Activated T-helper 9 cell treated with anti-CD3 and anti-CD28 coated beads, Interleukin-2, amount 50 U/mL, for 16 hours (primary cell): ENCODE measurements at regions not wholly inside any gene's neighbourhood (a gene's known extent, or its start where the extent isn't known, plus 50 kb on each side); places are given as distances from the start of the nearest gene placed in this dataset.
"Not testable (repeated sequence)": the region's sequence is repeated elsewhere in the genome, so short reads cannot be mapped to it uniquely, and the experiment has no call there.

ENCODE experiments used
- DNase-seq: peaks from one replicate; pipeline ENCODE4 v3.0.0-alpha.2; 2020; ENCODE audit warnings: low read depth

DNA sequence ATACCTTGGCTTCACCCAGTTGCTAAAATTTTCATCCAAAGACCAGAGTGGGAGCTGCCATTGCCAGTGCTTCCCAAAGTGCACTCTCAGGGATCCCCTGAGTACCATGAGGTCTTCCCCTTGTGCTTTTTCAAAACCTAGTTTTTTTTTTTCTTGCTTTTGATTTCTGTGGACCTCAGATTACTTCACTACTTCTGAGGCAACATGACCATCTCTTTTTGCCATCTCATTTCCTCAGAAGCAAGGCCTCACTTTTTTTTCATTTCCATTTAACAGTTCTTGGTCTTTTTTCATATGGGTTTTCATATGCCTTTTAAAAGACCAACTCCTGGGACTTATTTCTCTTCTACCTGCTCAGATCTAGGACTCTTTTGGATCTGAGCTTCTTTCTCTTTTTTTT, 64.1 kb upstream of the MMS22L start:
- DNase-seq = no peak

DNA sequence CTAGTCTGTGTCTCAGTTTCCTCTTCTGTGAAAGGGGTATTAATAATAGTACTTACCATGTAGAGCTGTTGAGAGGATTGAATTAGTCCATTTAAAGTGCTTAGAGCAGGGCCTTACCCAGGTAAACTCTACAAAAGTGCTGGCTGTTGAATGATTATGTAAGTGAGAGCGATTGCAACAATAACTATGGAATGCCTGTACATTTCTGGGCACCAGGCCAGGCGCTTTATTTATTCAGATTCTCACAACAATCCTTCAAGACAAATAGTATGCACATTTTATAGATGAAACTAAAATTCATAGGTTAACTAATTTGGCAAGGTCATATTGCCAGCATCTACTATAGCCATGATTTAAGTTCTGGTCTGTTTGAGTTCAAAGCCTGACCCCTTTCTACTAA, 78.3 kb upstream of the MMS22L start:
- DNase-seq = no peak

DNA sequence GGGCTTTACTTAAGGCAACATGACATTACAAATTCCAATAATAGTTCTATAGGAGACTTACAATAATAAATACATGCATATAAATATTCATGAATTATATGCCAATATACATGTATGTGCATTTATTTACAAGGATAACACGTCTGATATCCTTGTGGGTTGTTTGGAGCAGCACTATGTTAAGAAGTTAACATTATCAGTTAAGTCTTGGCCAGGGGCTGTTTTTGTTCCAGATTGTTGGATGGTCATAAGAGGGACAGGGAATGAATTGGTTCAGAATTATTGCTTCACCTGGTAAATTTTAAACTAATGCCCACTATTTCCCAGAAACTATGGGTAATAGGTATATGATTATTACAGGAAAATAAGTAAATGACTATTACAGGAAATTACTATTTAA, 81.3 kb upstream of the MMS22L start:
- no peak for DNase-seq

DNA sequence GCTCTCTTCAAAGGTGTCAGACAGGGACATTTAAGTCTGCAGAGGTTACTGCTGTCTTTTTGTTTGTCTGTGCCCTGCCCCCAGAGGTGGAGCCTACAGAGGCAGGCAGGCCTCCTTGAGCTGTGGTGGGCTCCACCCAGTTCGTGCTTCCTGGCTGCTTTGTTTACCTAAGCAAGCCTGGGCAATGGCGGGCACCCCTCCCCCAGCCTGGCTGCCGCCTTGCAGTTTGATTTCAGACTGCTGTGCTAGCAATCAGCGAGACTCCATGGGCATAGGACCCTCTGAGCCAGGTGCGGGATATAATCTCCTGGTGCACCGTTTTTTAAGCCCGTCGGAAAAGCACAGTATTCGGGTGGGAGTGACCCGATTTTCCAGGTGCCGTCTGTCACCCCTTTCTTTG, 99.1 kb upstream of the MMS22L start:
- not testable (repeated sequence) for DNase-seq

DNA sequence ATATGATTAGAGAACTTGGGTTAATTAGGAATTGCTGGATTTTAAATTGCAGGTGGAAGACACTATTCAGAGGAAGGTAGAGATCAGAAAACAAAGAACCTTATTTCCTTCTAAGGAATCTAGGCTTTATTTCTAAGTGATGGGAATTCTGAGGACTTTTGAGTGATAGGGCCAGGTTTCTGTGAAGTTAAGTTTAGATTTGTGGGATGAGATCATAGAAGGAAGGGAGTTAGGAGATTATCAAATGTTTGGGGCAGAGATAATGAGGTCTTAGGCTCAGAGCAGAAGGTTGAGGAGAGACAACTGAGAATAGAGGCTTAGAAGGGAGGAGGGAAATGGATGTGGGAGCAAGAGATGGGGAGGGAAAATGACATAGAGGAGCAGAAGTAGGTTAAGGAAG, 109.7 kb upstream of the MMS22L start:
- no peak for DNase-seq

DNA sequence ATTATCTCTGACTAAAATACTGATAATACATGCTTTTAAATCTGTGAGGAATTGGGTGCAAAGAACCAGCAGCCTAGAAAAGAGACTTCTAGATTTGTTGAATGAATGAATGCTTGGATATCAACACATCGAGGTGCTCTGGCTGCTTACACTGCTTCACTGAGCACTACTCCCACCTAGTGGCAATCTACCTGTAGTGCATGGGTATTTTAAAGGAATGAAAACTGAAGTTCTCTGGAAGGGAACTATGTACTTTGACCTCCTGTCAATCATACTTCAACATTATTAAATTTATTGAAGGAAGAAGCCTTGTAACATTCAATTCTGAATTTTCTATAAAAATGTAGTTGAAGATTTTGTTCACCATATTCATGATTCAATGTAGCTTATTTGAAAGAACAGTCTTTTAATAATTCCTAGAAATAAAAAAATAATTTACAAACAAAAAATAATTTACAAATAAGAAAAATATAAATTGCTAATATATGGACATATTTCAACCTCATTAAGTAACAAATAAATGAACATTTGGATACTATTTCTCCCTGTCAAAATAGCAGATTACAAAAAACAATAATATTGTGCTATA, 111.2 kb upstream of the MMS22L start:
- DNase-seq = peak; percentile 1

DNA sequence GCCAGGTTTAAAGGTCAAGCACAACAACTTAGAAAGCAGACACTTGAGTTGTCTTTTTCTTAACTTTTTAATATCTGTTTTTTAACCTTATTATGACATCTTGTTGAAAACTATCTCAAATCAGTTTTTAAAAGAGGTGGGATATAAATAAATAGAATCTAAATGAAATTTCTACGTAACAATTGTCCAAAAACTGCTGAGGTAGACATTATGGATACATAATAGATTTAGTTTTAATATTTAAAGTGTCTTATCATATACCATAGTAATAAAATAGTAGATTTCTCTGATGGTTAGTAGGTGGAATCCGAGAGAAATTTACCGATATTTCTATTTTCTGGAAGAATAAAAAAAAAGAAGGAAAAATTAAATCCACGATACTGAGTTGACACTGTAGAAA, 113.9 kb upstream of the MMS22L start:
- no peak for DNase-seq

DNA sequence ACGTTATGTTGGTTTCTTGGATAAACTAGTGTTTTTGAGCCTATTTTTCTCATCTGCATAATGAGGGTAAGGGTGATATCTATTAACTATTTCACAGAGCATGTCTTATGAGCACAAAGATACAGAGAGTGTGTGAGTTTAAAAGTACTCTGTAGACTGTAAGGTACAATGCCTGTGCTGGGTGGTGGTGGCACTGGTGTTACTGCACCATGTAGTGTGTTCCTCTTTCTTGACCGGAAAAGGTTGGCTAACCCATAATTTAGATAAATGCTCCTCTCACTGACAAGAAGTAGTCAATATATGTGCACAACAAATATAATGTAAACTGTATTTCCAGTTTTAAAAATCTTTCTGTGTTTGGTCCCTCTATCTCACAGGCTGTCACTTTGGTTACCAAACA, 116.2 kb upstream of the MMS22L start:
- no peak for DNase-seq

DNA sequence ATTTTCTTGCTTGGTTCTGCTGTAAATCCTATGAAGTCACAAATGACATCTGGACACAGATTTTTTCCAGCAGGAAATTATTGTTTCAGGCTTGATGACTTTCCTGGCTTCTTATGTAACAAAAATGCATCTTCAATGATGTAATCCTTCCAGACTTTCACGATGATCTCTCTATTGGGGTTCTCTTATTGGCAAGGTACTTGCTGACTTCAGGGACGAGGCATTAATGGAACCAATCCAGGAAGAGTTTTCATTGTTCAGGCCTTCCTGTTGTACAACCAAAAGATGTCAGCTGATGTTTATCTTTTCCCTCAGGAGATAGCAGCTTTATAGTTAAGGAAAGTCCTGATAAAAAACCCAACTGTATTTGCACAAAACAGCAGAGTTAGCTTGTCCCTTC, 118.5 kb upstream of the MMS22L start:
- no peak for DNase-seq

DNA sequence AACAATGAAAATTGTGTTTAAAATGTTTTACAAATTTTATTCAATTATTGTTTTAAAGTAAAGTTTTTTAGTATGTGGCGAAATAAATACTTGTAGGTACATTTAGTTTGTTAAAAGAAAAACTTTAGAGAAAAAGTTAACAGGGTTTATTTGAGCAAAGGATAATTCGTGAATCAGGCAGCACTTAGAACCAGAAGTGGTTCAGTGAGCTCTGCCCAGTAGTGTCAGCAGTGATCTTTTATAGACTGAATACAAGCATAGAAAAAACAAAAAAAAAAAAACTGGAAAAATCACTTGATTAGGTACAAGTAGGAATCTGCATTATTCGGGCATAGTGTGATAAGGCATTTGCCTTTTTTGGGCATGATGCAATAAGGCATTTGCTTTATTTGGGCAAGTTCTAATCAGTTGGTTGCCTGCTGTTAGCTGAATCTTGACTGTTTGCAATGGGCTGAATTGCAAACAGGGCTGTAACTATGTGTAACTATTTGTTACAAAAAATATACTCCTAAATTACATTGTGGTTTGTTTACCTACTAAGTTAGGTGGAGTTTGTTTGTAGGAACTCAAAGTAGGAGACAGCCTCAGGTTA, 122.9 kb upstream of the MMS22L start:
- DNase-seq = no peak

DNA sequence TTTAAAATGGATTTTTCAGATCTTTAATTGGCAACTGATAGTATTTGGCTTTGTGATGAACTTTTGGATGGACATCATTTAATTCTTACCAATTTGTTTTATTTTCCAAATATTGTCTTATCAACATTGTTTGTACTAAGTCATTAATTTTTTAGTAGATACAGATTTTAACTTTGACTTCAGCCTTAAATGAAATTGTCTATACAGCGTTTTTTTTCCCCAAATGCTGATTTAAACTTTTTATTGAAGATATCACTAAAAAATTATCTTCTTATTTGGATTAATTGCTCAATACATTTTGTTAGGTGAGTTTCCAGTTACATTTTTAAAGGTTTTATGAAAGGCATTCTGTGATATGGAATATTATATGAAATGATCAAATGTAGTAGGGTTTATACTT, 123.6 kb upstream of the MMS22L start:
- DNase-seq = no peak

DNA sequence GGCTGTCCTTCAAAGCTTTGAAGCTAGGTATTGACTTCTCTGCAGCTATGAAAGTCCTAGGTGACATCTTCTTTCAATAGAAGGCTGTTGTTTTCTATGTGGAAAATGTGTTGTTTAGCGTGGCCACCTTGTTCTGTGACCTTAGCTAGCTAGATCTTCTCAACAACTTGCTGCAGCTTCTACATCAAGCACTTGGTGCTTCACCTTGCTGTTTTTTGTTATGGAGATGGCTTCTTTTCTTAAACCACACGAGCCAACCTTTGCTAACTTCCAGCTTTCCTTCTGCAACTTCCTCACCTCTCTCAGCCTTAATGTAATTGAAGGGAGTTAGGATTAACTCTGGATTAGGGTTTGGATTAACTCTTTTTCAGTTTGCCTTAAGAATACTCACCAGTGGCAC, 128.6 kb upstream of the MMS22L start:
- no peak for DNase-seq

DNA sequence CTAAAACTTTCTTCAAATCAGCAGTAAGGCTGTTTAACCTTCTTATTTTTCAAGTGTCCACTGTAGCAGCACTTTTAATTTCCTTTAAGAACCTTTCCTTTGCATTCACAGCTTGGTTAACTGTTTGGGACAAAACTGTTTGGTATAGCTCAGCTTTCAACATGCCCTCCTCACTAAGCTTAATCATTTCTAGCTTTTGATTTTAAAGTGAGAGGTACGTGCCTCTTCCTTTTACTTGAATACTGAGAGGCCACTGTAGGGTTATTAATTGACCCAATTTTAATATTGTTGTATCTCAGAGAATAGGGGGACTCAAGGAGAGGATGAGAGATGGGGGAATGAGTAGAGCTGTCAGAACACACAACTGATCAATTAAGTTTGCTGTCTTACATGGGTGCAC, 129.5 kb upstream of the MMS22L start:
- no peak for DNase-seq

DNA sequence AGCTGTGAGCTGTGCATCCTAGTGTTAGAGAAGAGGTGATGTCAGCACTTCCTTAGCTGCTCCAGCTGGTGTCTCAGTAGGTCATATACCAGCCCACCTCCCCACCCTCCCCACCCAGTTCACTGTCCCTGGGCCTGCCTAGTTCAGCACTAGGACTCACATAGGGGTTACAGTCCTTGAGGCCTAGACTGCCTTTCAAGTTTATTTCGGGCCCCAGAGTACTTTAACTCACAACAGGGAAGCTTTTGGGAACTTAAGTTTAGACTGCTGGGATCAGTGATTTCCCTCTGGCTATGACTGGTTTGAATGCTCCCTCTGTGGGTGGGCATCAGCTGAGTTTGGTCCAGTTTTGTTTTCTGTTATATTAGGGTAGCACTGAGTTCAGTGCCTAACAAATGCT, 139.2 kb upstream of the MMS22L start:
- no peak for DNase-seq

DNA sequence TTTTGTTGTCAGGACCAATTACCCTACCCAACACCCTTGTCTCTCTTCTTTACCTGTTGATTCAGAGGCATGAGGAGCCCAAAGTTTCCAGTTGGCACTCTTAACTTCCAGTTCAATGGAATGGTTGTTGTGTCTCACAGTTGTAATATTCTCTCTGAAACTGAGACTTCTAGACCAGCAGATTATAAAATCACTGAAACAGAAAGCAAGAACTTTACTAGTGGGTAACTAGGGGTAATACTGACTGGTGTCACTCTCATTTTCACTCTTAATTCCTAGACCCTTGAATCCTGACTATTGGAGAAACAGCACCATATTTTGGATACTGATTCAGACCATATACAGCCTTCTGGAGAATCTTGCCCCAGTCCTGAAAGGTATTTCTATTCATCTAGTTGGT, 140.2 kb upstream of the MMS22L start:
- DNase-seq = no peak

DNA sequence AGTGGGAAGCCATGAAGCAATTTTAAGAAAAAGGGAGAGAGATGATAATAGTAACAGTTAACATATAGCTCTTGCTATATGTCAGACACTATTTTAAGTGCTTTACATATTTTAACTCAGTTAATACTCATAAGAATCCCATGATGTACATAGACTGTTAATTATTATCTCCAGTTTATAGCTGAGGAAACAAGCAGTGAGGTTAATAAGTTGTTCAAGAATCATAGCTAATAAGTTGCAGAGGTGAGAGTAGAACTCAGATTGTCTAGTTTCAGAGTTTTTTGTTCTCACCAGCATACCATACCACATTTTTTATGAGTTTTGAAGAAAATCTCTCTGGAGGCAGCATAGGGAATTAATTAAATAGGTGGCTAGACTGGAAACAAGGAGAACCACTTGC, 144.6 kb upstream of the MMS22L start:
- no peak for DNase-seq

DNA sequence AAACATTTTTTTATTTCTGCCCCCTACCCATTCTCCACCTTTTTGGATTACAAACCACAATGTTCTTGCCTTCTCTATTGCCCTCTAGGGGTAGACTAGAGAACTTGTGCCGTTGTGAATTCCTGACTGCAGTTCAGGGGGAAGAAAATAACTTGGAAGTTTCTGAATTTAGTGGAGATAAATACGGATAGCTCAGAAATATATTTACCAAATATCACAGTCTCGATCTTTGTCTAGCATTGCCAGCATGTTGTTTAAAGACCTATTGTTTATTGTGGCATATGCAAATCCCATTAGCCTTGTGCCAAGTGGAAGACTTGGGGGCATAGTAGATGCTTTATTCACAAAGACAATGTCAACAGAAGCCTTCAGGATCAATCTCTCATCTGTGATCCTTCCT, 154.1 kb upstream of the MMS22L start:
- DNase-seq = no peak

DNA sequence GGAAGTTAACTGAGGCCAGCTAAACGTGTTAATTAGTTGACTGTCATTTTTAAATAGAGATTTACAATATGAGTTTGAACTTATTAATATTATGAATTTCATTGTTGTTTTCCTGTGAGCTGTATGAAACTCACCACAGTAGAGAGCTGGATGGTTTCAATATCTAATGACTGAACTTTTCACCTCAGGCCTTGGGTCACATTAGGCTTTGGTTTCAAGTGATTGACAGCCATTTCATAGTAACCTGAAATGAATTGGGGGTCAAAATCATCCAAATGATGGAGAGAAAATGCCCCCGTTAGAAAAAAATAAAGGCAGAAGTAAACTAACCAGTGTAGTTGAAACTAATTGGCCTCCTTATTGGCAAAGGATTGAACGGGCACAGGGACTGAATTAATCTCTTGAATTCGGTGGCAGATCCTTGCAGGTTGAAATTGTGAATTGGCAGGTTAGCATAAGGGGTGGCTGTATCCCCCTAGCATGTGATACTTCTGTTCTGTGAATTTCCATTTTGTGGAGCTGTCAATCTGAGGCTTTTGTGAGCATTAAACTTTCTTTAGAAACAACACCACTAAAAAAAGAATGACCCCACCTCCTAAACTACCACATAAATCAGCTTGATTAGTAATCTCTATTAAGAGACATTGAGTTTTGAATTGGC, 155.1 kb upstream of the MMS22L start:
- no peak for DNase-seq

DNA sequence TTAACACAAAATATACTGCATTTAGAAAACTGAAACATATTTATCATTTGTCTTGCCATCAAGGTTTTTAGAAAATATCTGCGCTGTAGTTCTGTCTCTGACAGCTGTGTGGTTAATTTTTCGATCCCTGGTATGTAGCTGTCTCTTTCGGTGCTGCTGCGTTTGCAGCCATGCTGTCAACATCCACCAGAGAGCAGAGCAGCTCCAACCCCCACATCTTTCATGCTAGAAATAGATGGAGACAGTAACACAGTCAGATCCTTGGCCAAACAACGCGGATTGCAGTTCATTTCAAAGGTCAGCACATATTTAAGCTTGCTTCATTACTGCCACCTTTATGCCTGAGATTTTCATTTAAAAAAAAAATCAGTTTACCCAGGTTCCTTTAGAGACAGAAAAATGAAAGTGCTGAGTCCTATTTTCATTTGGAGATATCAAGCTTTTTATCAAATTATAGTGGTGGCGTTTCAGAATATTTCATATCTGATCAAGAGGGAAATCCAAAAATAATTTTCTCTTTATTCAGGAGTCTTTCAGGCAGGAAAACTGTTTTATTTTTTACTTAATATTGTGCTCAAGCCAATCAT, 157.7 kb upstream of the MMS22L start:
- no peak for DNase-seq

DNA sequence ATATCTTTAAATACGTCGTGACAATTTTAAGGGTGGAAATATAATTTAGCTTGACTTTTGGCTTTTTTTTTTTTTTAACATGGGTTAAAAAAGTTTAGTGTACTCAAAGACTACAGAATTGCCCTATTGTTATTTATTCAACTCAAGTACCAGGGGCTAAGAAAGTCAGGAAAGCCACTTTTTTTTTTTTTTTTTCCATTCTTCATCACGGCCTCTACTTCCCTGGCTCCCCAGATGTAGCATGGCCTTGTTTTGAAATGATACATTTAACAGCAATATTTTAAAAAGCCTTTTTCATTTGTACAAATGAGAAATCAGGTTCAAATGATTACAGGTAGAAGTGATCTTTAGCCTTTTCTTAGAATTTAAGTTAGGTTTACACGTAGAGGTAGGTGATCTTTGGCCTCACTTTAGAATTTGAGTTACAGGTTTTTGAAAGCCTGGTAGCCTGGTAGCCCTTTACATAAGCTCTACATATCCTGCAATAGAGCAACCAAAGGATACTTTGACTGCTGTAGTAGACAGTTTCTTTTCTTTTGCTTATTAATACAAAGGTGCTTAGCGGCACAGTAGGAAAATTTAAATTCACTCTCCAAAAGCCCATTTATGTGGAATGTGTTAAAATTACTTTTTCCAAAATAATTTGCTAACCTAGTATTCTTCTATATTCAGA, 160.5 kb upstream of the MMS22L start:
- DNase-seq = no peak

DNA sequence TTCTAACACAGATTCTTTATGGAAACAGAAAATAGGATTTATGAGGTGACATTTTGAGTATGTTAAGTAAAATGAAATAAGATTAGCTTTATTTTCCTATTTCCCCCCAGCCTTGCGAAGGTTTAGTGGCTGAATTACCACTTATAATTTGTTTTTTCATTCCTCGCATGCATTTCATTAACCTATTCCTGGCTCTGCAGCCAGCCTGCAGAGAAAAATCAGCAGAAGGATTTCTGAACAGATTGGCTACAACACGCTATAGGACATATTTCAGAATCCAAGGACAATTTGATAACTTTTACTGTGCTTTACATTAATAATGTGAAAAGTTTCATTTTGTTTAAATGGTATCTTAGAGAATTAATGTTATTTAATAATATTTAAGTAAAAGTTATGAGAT, 162.4 kb upstream of the MMS22L start:
- no peak for DNase-seq

DNA sequence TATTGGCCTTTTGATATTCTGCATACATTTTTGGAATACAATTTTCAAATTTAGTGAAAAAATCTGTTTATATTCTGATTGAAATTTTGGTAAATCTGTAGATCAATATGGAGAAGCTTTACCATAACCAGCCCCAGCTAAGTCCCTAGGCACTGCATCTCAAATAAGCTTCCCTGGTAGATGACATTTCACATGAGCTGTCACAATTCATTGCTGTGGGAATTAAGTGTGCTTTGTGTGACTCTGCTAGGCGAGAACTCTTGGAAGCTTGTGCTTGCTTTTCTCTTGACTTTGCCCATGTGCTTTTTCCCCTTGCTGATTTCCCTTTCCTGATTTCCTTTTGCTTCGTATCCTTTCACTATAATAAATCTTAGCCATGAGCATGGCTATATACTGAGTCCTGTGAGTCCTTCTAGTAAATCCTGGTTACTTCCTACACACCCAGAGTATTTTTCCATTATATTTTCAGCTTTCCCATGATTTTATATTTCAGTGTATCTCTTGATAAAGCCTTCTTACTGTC, 166.5 kb upstream of the MMS22L start:
- no peak for DNase-seq

DNA sequence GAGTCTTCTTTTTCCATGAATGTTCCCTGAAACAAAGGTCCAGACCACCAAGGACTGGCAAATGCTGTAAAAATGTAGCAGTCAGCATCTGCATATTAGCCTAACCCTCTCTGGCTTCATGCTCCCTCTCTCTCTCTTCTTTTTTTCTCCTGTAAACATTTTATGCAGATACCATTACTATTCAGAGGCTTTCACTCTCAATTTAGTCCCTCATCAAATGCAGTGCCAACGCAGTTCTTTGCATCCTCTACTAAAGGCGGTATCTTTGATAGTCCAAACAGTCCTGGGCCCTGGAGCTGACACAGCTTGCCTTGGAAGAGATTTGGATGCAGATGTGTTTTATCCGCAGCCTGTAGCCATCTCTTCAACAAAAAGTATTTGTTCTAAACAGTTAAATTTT, 167.1 kb upstream of the MMS22L start:
- DNase-seq = no peak
